GM18505 (cell line): ENCODE measurements at regions not wholly inside any gene's neighbourhood (a gene's known extent, or its start where the extent isn't known, plus 50 kb on each side); places are given as distances from the start of the nearest gene placed in this dataset.
"Not testable (repeated sequence)": the region's sequence is repeated elsewhere in the genome, so short reads cannot be mapped to it uniquely, and the experiment has no call there.

Source experiments
- ATAC-seq: cut with Tn5 transposase; IDR thresholded peaks from one replicate; pipeline ENCODE4 v1.9.1; 2021; ENCODE audit not compliant: unreplicated experiment
- POLR2A ChIP-seq: IDR thresholded peaks from 4 replicates; pipeline ENCODE4 v1.6.1; 2011; ENCODE audit warnings: borderline replicate concordance; ENCODE audit not compliant: insufficient read depth, insufficient read length; ENCODE audit errors: extremely low read depth

DNA sequence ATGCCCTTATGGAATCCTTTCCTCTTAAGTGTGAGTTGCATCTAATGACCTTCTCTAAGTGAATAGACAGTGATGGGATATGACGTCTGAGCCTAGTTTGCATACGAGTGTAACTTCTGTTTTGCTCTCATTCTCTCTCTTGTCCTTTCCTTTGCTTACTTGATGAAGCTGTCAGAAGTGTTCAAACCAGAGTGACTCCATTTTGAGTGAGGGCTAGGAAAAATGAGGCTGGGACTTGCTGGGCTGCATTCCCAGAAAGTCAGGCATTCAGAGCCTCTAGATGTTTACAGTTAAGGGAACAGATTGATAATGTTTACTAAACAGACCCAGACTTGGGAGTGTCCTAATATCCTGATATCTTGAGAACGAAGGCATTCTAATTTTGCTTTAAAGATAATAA is 311.2 kb upstream of the SOX4 start:
- ATAC-seq = not testable (repeated sequence)

DNA sequence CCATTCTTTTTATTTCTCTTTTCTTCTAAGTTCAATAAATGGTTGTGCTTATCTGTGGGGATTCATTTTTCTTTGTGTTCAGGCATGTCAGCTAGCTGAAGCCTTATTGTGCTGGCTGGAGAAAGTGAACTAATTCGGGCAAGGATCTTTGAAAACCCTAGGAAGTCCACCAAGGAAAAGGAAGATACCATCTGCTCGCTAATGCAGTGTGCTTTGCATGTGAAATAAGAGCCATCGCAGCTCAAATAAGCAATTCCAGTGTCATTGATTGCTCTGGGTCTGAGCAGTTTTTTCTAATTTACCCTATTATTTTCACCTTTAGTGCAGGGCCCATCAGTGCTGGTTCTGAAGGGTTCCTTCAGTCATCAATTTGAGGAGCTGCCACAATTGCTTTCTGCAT is 309.4 kb upstream of the SOX4 start:
- no peak for ATAC-seq
- no peak for TF ChIP-seq POLR2A

DNA sequence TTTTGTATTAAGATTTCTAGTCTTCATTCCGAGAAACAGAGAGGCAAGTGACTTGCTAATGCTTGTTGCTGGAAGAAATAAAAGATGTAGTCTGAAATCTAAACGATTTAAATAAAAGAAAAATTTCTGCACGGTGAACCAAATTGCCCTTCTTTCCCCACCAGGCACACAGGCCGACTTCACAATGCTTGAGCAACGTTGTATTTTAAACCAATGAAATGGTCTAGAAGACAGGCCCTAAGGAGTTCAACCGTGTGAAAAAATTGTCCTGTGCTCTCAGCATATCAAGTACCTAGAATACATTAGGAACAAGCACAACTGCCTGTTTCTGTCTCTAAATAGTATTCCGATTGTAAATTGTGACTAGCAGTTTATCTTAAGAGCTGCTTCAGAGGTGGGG is 308.8 kb upstream of the SOX4 start:
- no peak for ATAC-seq
- no peak for TF ChIP-seq POLR2A

DNA sequence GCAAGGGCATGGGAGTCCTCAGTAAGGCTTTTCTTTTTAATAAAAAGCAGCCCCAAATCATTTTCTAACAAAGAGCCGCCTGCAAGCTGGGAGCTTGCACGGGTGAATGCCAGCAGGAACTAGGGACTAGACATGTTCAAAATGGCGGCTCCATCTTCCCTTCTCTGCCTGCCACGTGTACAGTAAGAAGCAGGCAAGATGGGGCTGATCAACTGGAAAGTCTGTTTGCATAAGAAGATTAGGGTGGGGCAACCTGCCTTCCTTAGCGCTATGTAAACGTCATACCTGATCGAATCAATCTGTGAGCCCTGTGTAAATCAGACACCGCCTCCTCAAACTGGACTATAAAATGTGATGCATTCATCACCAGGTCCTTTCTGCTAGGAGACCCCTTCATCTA is 299.4 kb upstream of the SOX4 start:
- ATAC-seq = no peak
- TF ChIP-seq POLR2A = no peak

DNA sequence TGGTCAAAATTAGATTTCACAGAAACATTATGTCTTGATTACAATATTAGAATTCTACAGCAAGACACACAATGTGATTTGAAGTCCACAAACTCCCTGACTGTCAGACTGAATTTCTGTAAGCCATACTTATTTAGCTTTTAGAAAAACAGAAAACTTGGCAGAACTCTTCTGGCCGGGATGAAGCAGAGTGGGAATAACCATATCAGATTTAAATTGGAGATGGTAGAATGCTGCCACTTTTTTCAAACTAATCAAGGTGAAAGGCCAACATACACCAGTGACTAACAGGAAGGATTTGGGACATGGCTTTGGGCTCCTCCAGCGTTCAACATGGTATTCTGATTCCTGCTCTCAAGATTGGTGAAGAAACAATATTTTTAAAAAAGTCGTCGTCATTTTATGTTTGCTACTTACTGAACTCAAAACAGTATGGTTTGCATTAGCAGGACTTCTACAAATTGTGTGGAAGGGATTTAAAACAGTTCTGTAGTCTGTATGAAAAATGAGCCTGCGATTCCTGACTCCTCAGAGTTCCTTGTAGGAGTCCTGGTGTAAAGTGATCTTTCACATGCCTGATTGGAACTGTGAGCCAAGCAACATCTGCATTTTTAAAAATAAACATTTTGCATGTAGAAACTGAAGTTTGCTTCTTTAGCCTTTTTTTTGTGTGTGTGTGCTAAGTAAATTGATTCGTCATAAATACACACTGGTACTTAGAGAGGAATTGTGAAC is 297.9 kb upstream of the SOX4 start:
- no peak for ATAC-seq
- TF ChIP-seq POLR2A = no peak

DNA sequence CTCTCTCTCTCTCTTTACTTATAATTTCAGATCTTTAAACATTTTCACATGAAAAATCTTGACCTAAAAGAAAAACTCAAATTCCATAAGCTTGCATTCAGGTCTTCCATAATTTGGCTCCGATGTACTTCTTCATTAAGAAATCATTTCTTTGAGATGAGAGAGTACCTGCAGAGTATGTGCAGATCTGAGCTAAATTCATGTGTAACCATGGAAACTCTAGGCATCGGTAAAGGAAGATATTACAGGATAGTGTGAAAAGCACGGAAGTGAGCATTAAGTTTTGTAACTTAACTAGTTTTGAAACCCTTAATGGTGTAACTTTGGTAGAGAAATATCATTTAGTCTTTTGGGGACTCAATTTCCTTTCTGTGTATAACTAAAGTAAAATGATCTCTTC is 295.9 kb upstream of the SOX4 start:
- TF ChIP-seq POLR2A = no peak
- ATAC-seq = no peak

DNA sequence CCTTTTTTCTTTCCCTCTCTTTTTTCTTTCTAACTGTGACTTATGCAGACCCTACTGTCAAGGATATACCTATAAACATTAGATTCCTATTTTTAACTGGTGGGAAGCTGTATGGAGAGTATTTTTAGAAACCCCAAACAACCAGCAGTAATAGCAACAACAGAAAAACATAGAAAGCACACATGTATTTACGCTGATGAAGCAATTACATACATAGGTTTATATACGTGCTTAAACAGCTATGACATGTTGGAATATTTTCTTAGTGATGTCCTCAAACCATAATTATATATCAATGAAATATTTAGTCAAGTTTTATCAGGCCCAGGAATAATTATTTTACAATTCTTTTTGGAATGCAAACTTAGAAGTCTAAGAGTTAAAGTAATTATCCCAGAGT is 294.3 kb upstream of the SOX4 start:
- no peak for TF ChIP-seq POLR2A
- ATAC-seq = no peak

GRCh38 chr6:21300439-21300838 is 293.1 kb upstream of the SOX4 start:
- no peak for ATAC-seq
- TF ChIP-seq POLR2A = no peak

GRCh38 chr6:21305893-21306332 is 287.6 kb upstream of the SOX4 start:
- ATAC-seq = no peak
- TF ChIP-seq POLR2A = no peak

DNA sequence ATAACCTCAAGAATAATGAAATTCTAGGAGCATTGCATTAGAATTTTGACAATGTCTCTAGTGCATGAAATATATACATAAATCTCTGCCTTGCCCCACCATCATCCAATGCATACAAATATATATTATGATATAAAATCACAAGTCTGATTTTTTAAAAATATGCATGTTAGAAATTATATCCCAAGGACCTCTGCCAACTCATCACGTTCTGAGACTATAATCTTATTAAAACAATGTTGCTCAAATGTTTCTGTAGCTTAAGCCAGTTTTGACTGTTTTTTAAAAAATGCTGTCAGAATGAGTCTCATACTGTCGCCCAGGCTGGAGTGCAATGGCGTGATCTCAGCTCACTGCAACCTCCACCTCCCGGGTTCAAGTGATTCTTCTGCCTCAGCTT is 287.0 kb upstream of the SOX4 start:
- no peak for ATAC-seq
- no peak for TF ChIP-seq POLR2A

DNA sequence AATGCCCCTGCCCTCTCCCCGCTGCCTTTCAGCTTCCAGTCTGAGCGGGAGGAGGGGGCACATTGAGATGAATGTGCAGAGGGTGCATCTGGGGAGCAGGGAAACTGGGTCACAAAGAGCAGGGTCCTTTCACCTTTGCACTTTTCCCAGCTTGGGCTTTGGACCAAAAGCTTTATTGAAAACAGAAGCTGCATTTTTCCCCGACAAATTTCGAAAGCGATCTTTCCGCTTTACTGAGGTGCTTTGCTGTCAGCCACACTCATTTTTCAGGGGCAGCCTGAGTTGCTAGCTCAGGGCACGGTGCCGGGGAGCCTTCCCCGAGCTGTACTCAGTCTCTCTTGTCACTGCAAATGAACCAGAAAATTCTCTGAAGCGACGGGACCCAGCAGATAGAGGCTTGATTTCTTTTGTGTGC is 283.7 kb upstream of the SOX4 start:
- ATAC-seq = no peak
- no peak for TF ChIP-seq POLR2A

- ATAC-seq = no peak
- no peak for TF ChIP-seq POLR2A
Measured at GRCh38 chr6:21310568-21311140, 282.9 kb upstream of the SOX4 start.

DNA sequence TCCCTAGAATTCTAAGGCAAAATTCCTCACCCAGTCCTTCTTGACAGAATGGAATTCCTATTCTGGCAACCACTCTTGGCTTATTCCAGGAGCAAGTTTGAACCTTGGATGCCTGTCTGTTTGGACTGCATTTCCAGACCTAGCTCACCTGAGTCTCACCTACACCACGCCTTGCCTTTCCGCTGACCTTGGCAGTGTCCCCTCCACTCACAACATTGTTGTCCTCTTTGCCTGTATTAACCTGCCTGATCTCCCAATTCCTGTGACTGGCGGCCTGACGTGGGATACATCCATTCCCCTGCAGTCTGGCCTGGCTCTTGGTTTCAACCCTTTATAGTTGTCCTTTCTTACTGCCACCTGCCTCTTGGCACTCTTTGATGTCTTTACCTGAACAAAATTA is 281.4 kb upstream of the SOX4 start:
- no peak for ATAC-seq
- no peak for TF ChIP-seq POLR2A

GRCh38 chr6:21317642-21318041 is 275.9 kb upstream of the SOX4 start:
- ATAC-seq = no peak

GRCh38 chr6:21321076-21321475 is 272.5 kb upstream of the SOX4 start:
- ATAC-seq = no peak

More at GRCh38 chr6:21317642-21318041, 275.9 kb upstream of the SOX4 start:
- TF ChIP-seq POLR2A = no peak

GRCh38 chr6:21321531-21321930 is 272.0 kb upstream of the SOX4 start:
- ATAC-seq = no peak
- TF ChIP-seq POLR2A = no peak

More at GRCh38 chr6:21321076-21321475, 272.5 kb upstream of the SOX4 start:
- TF ChIP-seq POLR2A = no peak

DNA sequence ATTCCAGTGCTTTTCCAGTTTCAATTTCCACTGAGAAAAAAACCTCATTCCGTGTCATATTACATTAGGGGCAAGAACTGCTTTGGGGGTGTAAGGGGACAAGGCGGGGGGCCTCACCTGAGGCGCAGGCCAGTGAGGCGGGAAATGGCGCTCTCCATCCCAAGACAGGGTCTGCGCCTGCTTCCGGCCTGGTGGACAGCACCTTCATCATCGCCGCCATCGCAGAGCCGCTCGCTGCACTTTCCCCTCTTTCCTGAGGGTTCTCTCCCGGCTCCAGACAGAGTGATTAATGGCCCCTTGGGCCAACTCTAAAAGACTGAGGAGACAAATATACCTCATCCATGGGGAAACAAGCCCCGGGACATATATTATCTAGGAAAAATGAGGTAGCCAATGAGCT is 270.0 kb upstream of the SOX4 start:
- TF ChIP-seq POLR2A = no peak
- no peak for ATAC-seq
